ENCODE measurements at regions not wholly inside any gene's neighbourhood (a gene's known extent, or its start where the extent isn't known, plus 50 kb on each side); places are given as distances from the start of the nearest gene placed in this dataset.

DNA sequence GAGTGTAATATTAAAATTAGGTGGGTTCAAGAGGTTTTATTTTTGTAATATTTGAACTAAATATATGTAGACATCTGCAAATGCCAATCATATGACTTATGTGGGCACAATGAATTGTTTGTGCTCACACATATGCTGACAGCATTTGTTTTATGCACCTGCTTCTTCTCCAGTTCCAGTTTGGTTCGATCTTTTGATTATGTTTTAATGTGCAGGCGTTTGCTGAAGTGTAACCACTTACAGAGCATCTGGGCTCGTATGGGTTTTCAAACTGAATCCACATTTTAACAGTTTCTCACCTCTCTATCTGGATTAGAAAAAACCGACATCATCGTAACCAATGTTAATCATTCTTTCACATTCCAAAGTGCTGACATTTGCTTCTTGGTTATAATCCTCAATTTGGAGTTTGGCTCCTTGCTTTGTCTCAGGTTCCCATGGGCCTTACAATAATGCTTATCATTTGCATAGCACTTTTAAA lies 129.1 kb upstream of the SPACA1 start:
- POLR2A ChIA-PET, result no interaction called here
- no peak for DNase-seq (ENCODE audit: extremely low spot score)
- TF ChIP-seq, protein P1, sequence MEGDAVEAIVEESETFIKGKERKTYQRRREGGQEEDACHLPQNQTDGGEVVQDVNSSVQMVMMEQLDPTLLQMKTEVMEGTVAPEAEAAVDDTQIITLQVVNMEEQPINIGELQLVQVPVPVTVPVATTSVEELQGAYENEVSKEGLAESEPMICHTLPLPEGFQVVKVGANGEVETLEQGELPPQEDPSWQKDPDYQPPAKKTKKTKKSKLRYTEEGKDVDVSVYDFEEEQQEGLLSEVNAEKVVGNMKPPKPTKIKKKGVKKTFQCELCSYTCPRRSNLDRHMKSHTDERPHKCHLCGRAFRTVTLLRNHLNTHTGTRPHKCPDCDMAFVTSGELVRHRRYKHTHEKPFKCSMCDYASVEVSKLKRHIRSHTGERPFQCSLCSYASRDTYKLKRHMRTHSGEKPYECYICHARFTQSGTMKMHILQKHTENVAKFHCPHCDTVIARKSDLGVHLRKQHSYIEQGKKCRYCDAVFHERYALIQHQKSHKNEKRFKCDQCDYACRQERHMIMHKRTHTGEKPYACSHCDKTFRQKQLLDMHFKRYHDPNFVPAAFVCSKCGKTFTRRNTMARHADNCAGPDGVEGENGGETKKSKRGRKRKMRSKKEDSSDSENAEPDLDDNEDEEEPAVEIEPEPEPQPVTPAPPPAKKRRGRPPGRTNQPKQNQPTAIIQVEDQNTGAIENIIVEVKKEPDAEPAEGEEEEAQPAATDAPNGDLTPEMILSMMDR (IDR thresholded peaks at IDR 0.05; ENCODE audit: control extremely low read depth, extremely low read depth, low read depth, missing control alignments), result no peak
- CTCF ChIA-PET, result interaction anchor here (1.0 to 1.6 kb wide), 8 partner anchors 8 to 86 kb away, joined by 3 to 7 read pairs (median 4); no protein-coding TSS in a partner anchor

DNA sequence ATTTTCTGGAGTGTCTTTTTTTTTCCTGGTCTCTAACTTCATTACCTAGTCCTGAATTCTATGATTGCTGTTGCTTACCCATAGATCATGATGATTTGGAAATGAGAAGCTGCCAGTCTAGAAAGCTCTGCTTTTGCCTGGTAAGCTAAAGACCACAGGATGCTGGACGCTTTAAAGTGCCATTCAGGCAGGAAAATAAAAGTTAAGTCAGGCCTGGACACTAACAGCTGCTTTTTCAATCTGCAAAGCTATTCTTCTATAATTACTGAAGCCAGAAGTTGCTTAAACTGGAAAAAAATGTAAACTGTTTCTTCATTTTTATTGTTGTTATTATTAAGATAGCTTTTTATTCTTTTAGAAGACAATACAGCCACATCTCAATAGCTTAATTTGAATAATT lies 129.8 kb upstream of the SPACA1 start:
- ChIA-PET CTCF (interaction anchor here (1.0 to 1.6 kb wide), 6 partner anchors 9 to 85 kb away, joined by 3 to 7 read pairs (median 4); no protein-coding TSS in a partner anchor), POLR2A (no interaction called here)
- no peak for DNase-seq (ENCODE audit: extremely low spot score)
- TF ChIP-seq, protein P1 (IDR thresholded peaks at IDR 0.05; ENCODE audit: control extremely low read depth, extremely low read depth, low read depth, missing control alignments), result no peak

DNA sequence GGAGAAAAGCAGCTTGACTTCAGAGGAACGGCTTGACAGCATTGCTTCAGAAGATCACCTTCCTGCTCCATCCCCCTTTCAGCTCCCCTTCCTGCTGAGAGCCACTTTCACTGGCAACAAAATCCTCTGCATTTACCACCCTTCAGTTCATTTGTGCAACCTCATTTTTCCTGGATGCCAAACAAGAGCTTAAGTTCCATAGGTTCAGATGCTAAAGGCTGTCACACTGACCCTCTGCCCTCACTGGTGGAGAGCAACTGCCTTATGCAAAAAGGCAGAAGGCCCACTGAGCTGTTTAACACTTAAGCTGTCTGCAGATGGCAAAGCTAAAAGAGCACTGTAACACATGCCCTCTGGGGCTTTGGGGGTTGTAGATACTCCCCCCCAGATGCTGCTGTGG lies 131.2 kb upstream of the SPACA1 start:
- POLR2A ChIA-PET, result no interaction called here
- no peak for DNase-seq (ENCODE audit: extremely low spot score)
- CTCF ChIA-PET, result interaction anchor here (0.9 to 2.5 kb wide), 5 partner anchors 10 to 301 kb away, joined by 3 to 8 read pairs (median 4); no protein-coding TSS in a partner anchor
- TF ChIP-seq, protein P1 (IDR thresholded peaks at IDR 0.05; ENCODE audit: control extremely low read depth, extremely low read depth, low read depth, missing control alignments), result no peak

DNA sequence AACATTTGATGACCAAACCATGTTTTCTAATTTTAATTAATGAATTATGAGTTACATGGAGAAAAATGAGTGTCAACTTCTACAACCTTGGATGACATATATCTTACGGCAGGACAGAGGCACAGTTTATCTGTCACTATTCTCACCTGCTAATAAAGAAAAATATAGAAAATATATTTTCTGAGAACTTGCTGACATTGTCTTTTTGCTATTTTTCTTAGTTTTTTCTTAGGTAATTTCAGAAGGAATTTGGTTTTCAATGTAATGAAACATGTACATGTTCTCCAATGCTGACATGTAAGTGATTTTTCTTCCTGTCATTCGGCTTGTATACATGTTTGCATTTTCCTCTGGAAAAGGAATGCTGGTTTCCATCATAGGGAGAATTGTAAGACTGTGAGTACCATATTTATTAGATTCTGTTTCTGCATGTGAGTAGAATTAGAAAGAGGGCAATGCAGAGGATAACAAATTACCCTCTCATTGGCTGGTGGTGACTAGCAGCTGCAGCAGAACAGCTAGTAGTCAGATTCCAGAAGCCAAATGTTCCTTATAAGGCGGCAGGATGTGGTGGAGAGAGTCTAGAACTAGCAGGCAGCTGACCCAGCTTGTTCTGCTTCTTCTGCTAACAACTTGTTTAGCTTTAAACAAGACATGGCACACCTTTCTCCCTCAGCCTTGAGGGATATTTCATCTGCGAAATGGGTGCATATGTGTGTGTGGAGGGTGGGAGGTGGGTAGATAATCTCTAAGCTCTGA lies 132.8 kb upstream of the SPACA1 start:
- no peak for DNase-seq (ENCODE audit: extremely low spot score)
- TF ChIP-seq, protein P1 (IDR thresholded peaks at IDR 0.05; ENCODE audit: control extremely low read depth, extremely low read depth, low read depth, missing control alignments), result no peak
- POLR2A ChIA-PET, result interaction anchor here (0.6 kb wide), 1 partner anchor 217 kb away, joined by 3 read pairs; no protein-coding TSS in a partner anchor
- CTCF ChIA-PET, result interaction anchor here (0.9 to 2.5 kb wide), 5 partner anchors 8 to 299 kb away, joined by 3 to 8 read pairs (median 3); no protein-coding TSS in a partner anchor

DNA sequence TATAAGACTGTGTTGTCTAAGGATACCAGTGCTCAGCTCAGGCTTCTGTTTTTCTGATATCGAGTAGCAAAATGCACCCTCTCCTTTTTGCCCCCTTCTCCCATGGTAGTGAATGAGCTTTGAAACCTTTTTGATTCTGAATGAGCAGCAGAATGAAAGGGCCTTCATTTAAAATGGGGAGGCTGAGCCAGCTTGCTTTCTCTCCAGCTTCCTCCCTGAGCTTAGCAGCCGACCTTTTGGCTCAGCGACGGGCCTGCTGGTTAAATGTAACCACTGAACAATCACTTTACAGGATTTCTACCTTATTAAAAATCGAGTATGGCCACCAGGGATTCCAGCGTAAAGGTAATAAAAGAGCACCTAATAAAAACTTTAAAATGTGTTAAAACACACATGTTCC lies 133.7 kb upstream of the SPACA1 start:
- DNase-seq (ENCODE audit: extremely low spot score), result no peak
- ChIA-PET CTCF (interaction anchor here (0.9 kb wide), 1 partner anchor 9 kb away, joined by 3 read pairs; no protein-coding TSS in a partner anchor), POLR2A (no interaction called here)
- TF ChIP-seq, protein P1 (IDR thresholded peaks at IDR 0.05; ENCODE audit: control extremely low read depth, extremely low read depth, low read depth, missing control alignments), result no peak

DNA sequence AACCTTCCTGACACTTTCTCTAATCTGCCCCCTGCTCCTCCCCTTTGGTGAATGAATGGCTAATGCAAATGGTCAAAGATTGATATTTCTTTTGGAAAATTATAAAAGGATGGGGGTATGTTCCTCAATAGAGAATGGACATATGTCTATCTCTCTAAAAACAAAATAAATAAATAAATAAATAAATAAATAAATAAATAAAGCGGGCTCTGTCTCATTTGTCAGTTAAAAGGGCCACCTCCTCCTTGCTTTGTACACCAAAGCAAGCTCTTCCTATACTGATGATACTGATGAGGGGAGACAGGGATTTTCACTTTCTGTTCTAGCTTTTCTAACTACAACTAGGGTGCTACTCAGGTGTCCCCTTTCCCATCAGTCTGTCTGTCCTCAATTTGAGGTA lies 135.5 kb upstream of the SPACA1 start:
- TF ChIP-seq, protein P1 (IDR thresholded peaks at IDR 0.05; ENCODE audit: control extremely low read depth, extremely low read depth, low read depth, missing control alignments), result no peak
- POLR2A ChIA-PET, result no interaction called here
- DNase-seq (ENCODE audit: extremely low spot score), result no peak
- CTCF ChIA-PET, result interaction anchor here (0.8 to 2.2 kb wide), 6 partner anchors 7 to 96 kb away, joined by 3 to 6 read pairs (median 3); no protein-coding TSS in a partner anchor

Measured in GM10248 (cell line).